Mammary epithelial cell (primary cell): ENCODE measurements at regions not wholly inside any gene's neighbourhood (a gene's known extent, or its start where the extent isn't known, plus 50 kb on each side); places are given as distances from the start of the nearest gene placed in this dataset.

Source experiments
- CTCF ChIP-seq, 2 donors: IDR thresholded peaks in 1 of 2; conservative IDR thresholded peaks in 1 of 2; 2 replicates each; pipeline ENCODE4 v1.5.1; 2011 to 2012; ENCODE audit warnings: inconsistent platforms in 2 of 2, low read length in 2 of 2, mild to moderate bottlenecking in 2 of 2, control low read depth in 1 of 2, low read depth in 1 of 2; ENCODE audit not compliant: insufficient read depth in 1 of 2; ENCODE audit errors: extremely low read depth in 1 of 2
- EZH2 ChIP-seq: IDR thresholded peaks from 2 replicates; pipeline ENCODE4 v1.6.1; 2012; ENCODE audit warnings: low read length, inconsistent platforms, borderline replicate concordance

GRCh38 chr11:38687008-38687407 is 2089.0 kb upstream of the RAG2 start:
- TF ChIP-seq CTCF (conservative IDR thresholded peaks at IDR 0.05 in 1 of 2, IDR thresholded peaks at IDR 0.05 in 1 of 2; ENCODE audit: extremely low read depth in 1 of 2, insufficient read depth in 1 of 2, low read depth in 1 of 2, low read length in 2 of 2) (no peak), EZH2 (no peak)
